Activated T-helper 17 cell treated with anti-CD3 and anti-CD28 coated beads, Interleukin-2, amount 50 U/mL, for 72 hours (primary cell): ENCODE measurements at regions not wholly inside any gene's neighbourhood (a gene's known extent, or its start where the extent isn't known, plus 50 kb on each side); places are given as distances from the start of the nearest gene placed in this dataset.

Experiments used
- ATAC-seq: fragments of 150-1000 bp; cut with Tn5 transposase; replicated peaks from 2 replicates; pipeline ENCODE4 v1.10.0; 2021; ENCODE audit warnings: mild to moderate bottlenecking, moderate library complexity
- H3K27ac Mint-ChIP-seq: one replicate; pipeline ENCODE4 v1.8.0; 2022; ENCODE audit warnings: mixed read lengths
- H3K27me3 Mint-ChIP-seq: one replicate; pipeline ENCODE4 v1.8.0; 2022; ENCODE audit warnings: mixed read lengths
- H3K36me3 Mint-ChIP-seq: one replicate; pipeline ENCODE4 v1.8.0; 2022; ENCODE audit warnings: low read depth, mild to moderate bottlenecking, mixed read lengths
- H3K4me1 Mint-ChIP-seq: one replicate; pipeline ENCODE4 v1.8.0; 2022; ENCODE audit warnings: mixed read lengths
- H3K4me3 Mint-ChIP-seq: one replicate; pipeline ENCODE4 v1.8.0; 2022; ENCODE audit warnings: mild to moderate bottlenecking, mixed read lengths
- H3K9me3 Mint-ChIP-seq: one replicate; pipeline ENCODE4 v1.8.0; 2022; ENCODE audit warnings: mixed read lengths

- Mint-ChIP-seq H3K4me1 (no peaks in the 10 kb centered on the region), H3K36me3 (no peaks in the 10 kb centered on the region), H3K27ac (no peak overlapping the region), H3K4me3 (no peak overlapping the region), H3K9me3 (peaks cover 11% of the 10 kb centered on the region), H3K27me3 (no peaks in the 10 kb centered on the region)
- ATAC-seq, result no peak
Measured at GRCh38 chr4:124462954-124463828, 249.3 kb downstream of the ANKRD50 start.

GRCh38 chr4:124464836-124465235 is 247.7 kb downstream of the ANKRD50 start:
- H3K4me1 Mint-ChIP-seq, result no peaks in the 10 kb centered on the region
- ATAC-seq, result no peak
- H3K4me3 Mint-ChIP-seq, result no peak overlapping the region
- H3K27me3 Mint-ChIP-seq, result no peaks in the 10 kb centered on the region
- H3K27ac Mint-ChIP-seq, result no peak overlapping the region
- H3K9me3 Mint-ChIP-seq, result peaks cover 11% of the 10 kb centered on the region
- H3K36me3 Mint-ChIP-seq, result no peaks in the 10 kb centered on the region

GRCh38 chr4:124468360-124468759 is 244.2 kb downstream of the ANKRD50 start:
- H3K4me3 Mint-ChIP-seq, result no peak overlapping the region
- no peaks in the 10 kb centered on the region for H3K27me3 Mint-ChIP-seq
- no peaks in the 10 kb centered on the region for H3K4me1 Mint-ChIP-seq
- H3K36me3 Mint-ChIP-seq, result no peaks in the 10 kb centered on the region
- H3K9me3 Mint-ChIP-seq, result peaks cover 3% of the 10 kb centered on the region
- ATAC-seq, result no peak
- H3K27ac Mint-ChIP-seq, result no peak overlapping the region

- no peaks in the 10 kb centered on the region for H3K4me1 Mint-ChIP-seq
- no peak overlapping the region for H3K27ac Mint-ChIP-seq
- no peak overlapping the region for H3K4me3 Mint-ChIP-seq
- H3K36me3 Mint-ChIP-seq, result no peaks in the 10 kb centered on the region
- peaks cover 8% of the 10 kb centered on the region for H3K9me3 Mint-ChIP-seq
- no peak for ATAC-seq
- no peaks in the 10 kb centered on the region for H3K27me3 Mint-ChIP-seq
Measured at GRCh38 chr4:124469981-124470380, 242.6 kb downstream of the ANKRD50 start.

- H3K4me3 Mint-ChIP-seq, result no peak overlapping the region
- no peak for ATAC-seq
Measured at GRCh38 chr4:124478470-124478869, 234.1 kb downstream of the ANKRD50 start.

GRCh38 chr4:124480061-124480460 is 232.5 kb downstream of the ANKRD50 start:
- no peak for ATAC-seq
- H3K27ac Mint-ChIP-seq, result no peak overlapping the region
- H3K36me3 Mint-ChIP-seq, result no peaks in the 10 kb centered on the region
- H3K4me3 Mint-ChIP-seq, result no peak overlapping the region
- H3K27me3 Mint-ChIP-seq, result no peaks in the 10 kb centered on the region
- no peaks in the 10 kb centered on the region for H3K4me1 Mint-ChIP-seq
- peaks cover under 1% of the 10 kb centered on the region for H3K9me3 Mint-ChIP-seq

More at GRCh38 chr4:124478470-124478869, 234.1 kb downstream of the ANKRD50 start:
- H3K36me3 Mint-ChIP-seq, result no peaks in the 10 kb centered on the region
- H3K4me1 Mint-ChIP-seq, result no peaks in the 10 kb centered on the region
- H3K27ac Mint-ChIP-seq, result no peak overlapping the region
- no peaks in the 10 kb centered on the region for H3K27me3 Mint-ChIP-seq
- peaks cover 7% of the 10 kb centered on the region for H3K9me3 Mint-ChIP-seq

- no peak overlapping the region for H3K4me3 Mint-ChIP-seq
- H3K27ac Mint-ChIP-seq, result no peak overlapping the region
- no peaks in the 10 kb centered on the region for H3K9me3 Mint-ChIP-seq
- no peak for ATAC-seq
- no peaks in the 10 kb centered on the region for H3K4me1 Mint-ChIP-seq
- H3K27me3 Mint-ChIP-seq, result no peaks in the 10 kb centered on the region
- no peaks in the 10 kb centered on the region for H3K36me3 Mint-ChIP-seq
Measured at GRCh38 chr4:124481123-124481522, 231.4 kb downstream of the ANKRD50 start.

- Mint-ChIP-seq H3K27me3 (no peaks in the 10 kb centered on the region), H3K4me3 (no peak overlapping the region), H3K9me3 (no peaks in the 10 kb centered on the region), H3K36me3 (no peaks in the 10 kb centered on the region), H3K27ac (no peak overlapping the region), H3K4me1 (no peaks in the 10 kb centered on the region)
- ATAC-seq, result no peak
Measured at GRCh38 chr4:124483048-124483906, 229.3 kb downstream of the ANKRD50 start.

- no peaks in the 10 kb centered on the region for H3K36me3 Mint-ChIP-seq
- no peaks in the 10 kb centered on the region for H3K4me1 Mint-ChIP-seq
- H3K27me3 Mint-ChIP-seq, result no peaks in the 10 kb centered on the region
- no peak for ATAC-seq
- H3K4me3 Mint-ChIP-seq, result no peak overlapping the region
- no peaks in the 10 kb centered on the region for H3K9me3 Mint-ChIP-seq
- H3K27ac Mint-ChIP-seq, result no peak overlapping the region
Measured at GRCh38 chr4:124484008-124484407, 228.5 kb downstream of the ANKRD50 start.

- no peak overlapping the region for H3K4me3 Mint-ChIP-seq
- no peaks in the 10 kb centered on the region for H3K9me3 Mint-ChIP-seq
- no peaks in the 10 kb centered on the region for H3K4me1 Mint-ChIP-seq
Measured at GRCh38 chr4:124484940-124485339, 227.6 kb downstream of the ANKRD50 start.

GRCh38 chr4:124486423-124486822 is 226.1 kb downstream of the ANKRD50 start:
- H3K4me1 Mint-ChIP-seq, result no peaks in the 10 kb centered on the region
- H3K27me3 Mint-ChIP-seq, result no peaks in the 10 kb centered on the region
- no peaks in the 10 kb centered on the region for H3K36me3 Mint-ChIP-seq
- no peak for ATAC-seq
- H3K27ac Mint-ChIP-seq, result no peak overlapping the region
- H3K9me3 Mint-ChIP-seq, result peaks cover 7% of the 10 kb centered on the region
- H3K4me3 Mint-ChIP-seq, result no peak overlapping the region

More at GRCh38 chr4:124484940-124485339, 227.6 kb downstream of the ANKRD50 start:
- no peak for ATAC-seq
- Mint-ChIP-seq H3K27me3 (no peaks in the 10 kb centered on the region), H3K36me3 (no peaks in the 10 kb centered on the region), H3K27ac (no peak overlapping the region)

GRCh38 chr4:124487651-124488050 is 224.9 kb downstream of the ANKRD50 start:
- no peak overlapping the region for H3K27ac Mint-ChIP-seq
- no peaks in the 10 kb centered on the region for H3K36me3 Mint-ChIP-seq
- no peak overlapping the region for H3K4me3 Mint-ChIP-seq
- peaks cover 7% of the 10 kb centered on the region for H3K9me3 Mint-ChIP-seq
- ATAC-seq, result no peak
- H3K4me1 Mint-ChIP-seq, result no peaks in the 10 kb centered on the region
- H3K27me3 Mint-ChIP-seq, result no peaks in the 10 kb centered on the region

GRCh38 chr4:124491361-124492145 is 221.0 kb downstream of the ANKRD50 start:
- H3K4me1 Mint-ChIP-seq, result no peaks in the 10 kb centered on the region
- ATAC-seq, result no peak
- no peaks in the 10 kb centered on the region for H3K27me3 Mint-ChIP-seq
- H3K9me3 Mint-ChIP-seq, result peaks cover 7% of the 10 kb centered on the region
- no peak overlapping the region for H3K27ac Mint-ChIP-seq
- H3K36me3 Mint-ChIP-seq, result no peaks in the 10 kb centered on the region
- no peak overlapping the region for H3K4me3 Mint-ChIP-seq

GRCh38 chr4:124499261-124499660 is 213.3 kb downstream of the ANKRD50 start:
- Mint-ChIP-seq H3K36me3 (no peaks in the 10 kb centered on the region), H3K4me3 (no peak overlapping the region), H3K9me3 (no peaks in the 10 kb centered on the region), H3K4me1 (no peaks in the 10 kb centered on the region), H3K27ac (no peak overlapping the region), H3K27me3 (no peaks in the 10 kb centered on the region)
- no peak for ATAC-seq
